ENCODE measurements at regions not wholly inside any gene's neighbourhood (a gene's known extent, or its start where the extent isn't known, plus 50 kb on each side); places are given as distances from the start of the nearest gene placed in this dataset.
"Not testable (repeated sequence)": the region's sequence is repeated elsewhere in the genome, so short reads cannot be mapped to it uniquely, and the experiment has no call there.

DNA sequence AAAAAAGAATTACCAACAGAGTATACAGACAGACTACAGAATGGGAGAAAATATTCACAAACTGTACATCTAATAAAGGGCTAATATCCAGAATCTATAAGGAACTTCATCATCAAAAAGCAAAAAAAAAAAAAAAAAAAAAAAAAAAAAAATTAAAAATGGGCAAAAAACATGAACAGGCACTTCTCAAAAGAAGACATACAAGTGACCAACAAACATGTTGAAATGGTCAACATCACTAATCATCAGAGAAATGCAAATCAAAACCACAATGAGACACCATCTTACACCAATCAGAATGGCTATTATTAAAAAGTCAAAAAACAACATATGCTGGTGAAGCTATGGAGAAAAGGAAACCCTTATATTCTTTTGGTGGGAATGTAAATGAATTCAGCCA lies 952.8 kb downstream of the LRRIQ3 start:
- TF ChIP-seq EZH2 (IDR thresholded peaks at IDR 0.05; ENCODE audit: insufficient read depth, poor library complexity, severe bottlenecking); EZH2phosphoT487 (IDR thresholded peaks at IDR 0.05; ENCODE audit: insufficient read depth, low read depth): not testable (repeated sequence)
